NCI-H524 (cell line): ENCODE measurements at regions not wholly inside any gene's neighbourhood (a gene's known extent, or its start where the extent isn't known, plus 50 kb on each side); places are given as distances from the start of the nearest gene placed in this dataset.
"Not testable (repeated sequence)": the region's sequence is repeated elsewhere in the genome, so short reads cannot be mapped to it uniquely, and the experiment has no call there.

Experiments used
- DNase-seq, 2 experiments: peaks; one replicate each; lab custom pipeline; 2025; lab: John Stamatoyannopoulos, UW

- DNase-seq: peak in 1 of 2 experiments; percentile 4
These were observed 76.6 kb upstream of the ZNF644 start for GRCh38 chr1:91098299-91098906.

- DNase-seq: not testable (repeated sequence)
These were observed 73.5 kb upstream of the ZNF644 start for GRCh38 chr1:91095321-91095720.

- no peak for DNase-seq
These were observed 70.7 kb upstream of the ZNF644 start for GRCh38 chr1:91092503-91092902.

GRCh38 chr1:91091812-91092211 is 70.0 kb upstream of the ZNF644 start:
- no peak for DNase-seq

- DNase-seq: no peak
These were observed 58.8 kb upstream of the ZNF644 start for GRCh38 chr1:91080650-91081049.

GRCh38 chr1:91078859-91079258 is 57.0 kb upstream of the ZNF644 start:
- no peak for DNase-seq

GRCh38 chr1:91076834-91077233 is 55.0 kb upstream of the ZNF644 start:
- no peak for DNase-seq

GRCh38 chr1:91075233-91076135 is 53.6 kb upstream of the ZNF644 start:
- DNase-seq: no peak

- no peak for DNase-seq
These were observed 51.5 kb upstream of the ZNF644 start for GRCh38 chr1:91073299-91073698.

GRCh38 chr1:91071838-91072237 is 50.0 kb upstream of the ZNF644 start:
- DNase-seq: no peak
